ENCODE measurements at regions not wholly inside any gene's neighbourhood (a gene's known extent, or its start where the extent isn't known, plus 50 kb on each side); places are given as distances from the start of the nearest gene placed in this dataset.
"Not testable (repeated sequence)": the region's sequence is repeated elsewhere in the genome, so short reads cannot be mapped to it uniquely, and the experiment has no call there.

DNA sequence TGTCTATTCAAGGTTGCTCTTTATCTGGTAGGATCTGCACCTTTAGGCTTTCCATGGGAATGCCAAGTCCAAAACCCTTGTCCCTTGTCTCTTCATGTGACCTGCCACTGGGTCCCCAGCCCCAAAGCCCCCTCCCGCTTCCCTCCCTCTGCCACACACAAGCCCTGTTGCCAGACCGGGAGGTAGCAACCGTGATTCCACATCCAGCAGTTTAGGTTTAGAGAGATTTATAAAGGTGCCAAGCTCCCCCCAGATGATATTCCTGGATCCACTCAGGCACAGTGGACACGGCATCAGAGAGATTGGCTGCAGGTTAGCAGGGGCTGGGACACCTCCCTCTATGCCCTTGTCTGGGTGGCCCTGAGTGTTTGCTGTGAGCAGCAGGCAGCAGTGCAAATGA is 504.7 kb downstream of the CCDC171 start:
- no peak for DNase-seq

DNA sequence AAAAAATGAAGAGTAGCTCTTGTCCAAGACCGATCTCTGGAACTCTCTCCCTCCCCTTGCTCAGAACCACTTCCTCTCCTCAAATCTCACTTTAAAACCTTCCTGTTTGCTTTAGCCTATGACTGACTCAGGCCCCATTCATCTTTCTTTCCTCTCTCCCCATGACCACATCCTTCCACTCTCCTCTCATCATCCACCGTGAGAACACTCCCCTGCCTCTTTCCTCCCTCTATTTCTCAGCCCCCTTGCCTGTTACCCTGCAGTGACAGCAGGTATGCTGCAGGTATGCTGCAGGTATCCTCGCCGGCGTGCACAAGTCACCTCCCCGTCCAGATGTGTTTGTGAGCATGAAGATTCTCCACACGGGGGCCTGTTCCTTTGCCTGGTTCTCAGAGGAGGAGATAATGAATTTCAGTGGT is 505.3 kb downstream of the CCDC171 start:
- DNase-seq: no peak

DNA sequence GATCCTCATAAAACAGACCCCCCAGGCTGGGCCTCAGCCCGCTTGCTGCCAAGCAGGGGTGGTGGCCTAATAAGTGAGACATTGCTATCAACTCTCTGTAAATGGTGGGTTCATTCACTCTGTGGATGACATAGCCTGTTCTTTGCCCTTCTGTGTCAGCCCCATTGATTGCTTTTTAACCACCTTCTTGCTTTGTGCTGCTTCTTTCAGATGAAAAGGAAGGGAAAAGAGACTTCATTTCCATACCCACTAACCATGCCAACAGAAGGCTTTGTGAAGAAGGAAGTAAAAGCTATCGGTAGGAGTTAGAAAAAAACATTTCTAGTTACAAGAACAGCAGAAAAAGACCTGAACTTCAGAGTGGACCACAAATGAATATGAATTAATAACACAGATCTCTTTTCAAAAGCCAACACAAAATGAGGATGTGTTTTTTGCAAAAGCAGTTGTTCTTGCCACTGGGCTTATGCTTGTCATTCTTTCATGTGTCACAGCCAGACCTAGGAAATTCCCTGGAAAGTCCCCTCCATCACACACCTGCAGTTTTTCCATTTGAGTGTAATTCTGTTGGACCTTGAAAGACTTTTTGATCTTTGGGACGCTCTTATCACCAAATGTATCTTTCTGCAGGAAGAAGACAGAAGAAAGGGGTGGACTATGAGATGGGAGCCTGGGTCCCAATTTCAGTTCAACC is 507.7 kb downstream of the CCDC171 start:
- DNase-seq: no peak

GRCh38 chr9:16062542-16063240 is 509.8 kb downstream of the CCDC171 start:
- no peak for DNase-seq

DNA sequence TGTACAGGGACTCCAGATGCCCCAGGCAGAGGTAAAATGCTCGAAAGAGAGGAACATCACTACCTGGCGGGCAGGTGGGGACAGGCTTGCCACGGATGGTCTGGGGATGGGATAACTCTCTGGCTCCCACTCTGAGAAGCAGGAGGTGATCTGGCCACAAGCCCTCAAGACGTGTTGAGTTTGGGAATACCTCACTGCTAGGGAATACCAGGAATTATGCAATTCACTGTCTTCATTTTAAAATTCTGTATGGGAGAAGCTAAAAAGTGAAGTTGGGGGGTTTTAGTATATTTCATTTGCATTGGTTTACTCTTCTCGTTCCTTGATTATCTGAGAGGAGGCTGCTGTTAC is 510.4 kb downstream of the CCDC171 start:
- no peak for DNase-seq

DNA sequence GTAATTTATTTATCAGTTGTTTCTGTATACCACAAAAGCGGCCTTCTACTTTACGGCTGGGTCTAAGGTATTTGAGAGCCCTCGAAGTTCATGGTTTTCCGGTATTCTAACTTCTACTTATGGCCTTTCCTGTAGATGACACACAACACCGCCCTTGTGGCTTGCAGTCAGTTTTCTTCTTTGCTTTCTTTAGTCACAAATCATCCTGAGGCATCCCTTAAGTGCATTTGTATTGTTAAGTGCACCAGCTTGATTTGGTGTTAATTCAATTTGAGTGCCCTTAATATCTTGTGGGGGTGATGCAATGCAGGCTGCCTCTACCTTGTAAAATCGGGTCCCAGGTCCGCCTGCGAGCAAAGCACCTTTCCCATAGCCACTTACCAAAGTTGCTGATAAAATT is 511.9 kb downstream of the CCDC171 start:
- no peak for DNase-seq

DNA sequence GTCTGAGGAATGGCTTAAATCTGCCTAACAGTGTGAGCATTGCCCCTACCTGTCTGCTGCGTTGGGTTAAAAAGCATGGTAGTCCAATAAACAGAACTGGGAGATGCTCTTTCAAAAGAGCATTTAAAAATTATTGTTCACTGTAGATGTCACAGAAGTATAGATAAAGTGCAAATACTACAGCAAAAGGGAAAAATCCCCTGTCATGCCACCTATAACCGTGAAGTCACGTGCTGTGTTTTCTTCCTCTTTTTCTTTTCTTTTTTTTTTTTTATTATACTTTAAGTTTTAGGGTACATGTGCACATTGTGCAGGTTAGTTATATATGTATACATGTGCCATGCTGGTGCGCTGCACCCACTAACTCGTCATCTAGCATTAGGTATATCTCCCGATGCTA is 513.4 kb downstream of the CCDC171 start:
- DNase-seq: not testable (repeated sequence)

DNA sequence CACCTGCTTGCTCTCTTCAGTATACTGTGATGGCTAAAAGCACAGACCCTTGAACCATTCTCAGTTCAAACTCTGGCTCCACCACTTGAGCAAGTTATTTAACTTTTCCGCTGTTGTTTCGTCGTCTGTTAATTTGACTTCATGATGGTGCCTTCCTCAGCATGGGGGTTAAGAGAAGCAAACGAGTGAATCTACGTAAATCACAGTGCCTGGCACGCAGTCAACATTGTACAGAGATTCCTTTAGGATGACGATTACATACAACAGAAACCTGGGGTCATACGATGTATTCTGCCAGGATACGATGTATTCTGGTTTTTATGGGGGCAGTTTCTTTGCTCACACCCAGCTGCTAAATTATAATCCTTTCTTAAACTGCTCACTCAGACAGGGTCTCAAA is 515.6 kb downstream of the CCDC171 start:
- no peak for DNase-seq

GRCh38 chr9:16069249-16069648 is 516.4 kb downstream of the CCDC171 start:
- no peak for DNase-seq

GRCh38 chr9:16069671-16070454 is 517.0 kb downstream of the CCDC171 start:
- DNase-seq: no peak

- DNase-seq: no peak
Observed at GRCh38 chr9:16070455-16071145, 517.8 kb downstream of the CCDC171 start.

- DNase-seq: no peak
Observed at GRCh38 chr9:16071400-16071799, 518.6 kb downstream of the CCDC171 start.

DNA sequence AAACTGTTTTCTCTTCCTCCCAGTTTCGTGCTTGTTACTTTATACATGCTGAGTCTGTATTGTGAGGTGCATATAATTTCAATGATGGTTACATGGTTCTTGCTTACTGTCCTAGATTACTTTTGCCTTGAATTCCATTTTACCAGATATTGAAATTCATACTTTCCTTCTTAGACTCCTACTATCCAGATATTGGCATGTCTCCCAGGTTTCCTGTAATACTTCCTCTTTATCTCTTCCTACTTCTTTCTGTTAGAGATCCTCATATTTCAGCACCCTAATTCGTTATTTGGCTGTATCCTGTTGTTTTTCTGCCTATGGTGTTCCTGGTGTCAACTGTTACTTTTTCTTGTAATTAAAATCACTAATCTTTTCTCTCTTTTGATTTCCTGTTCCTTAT is 522.1 kb downstream of the CCDC171 start:
- DNase-seq: no peak

- no peak for DNase-seq
Observed at GRCh38 chr9:16075696-16076095, 522.9 kb downstream of the CCDC171 start.

DNA sequence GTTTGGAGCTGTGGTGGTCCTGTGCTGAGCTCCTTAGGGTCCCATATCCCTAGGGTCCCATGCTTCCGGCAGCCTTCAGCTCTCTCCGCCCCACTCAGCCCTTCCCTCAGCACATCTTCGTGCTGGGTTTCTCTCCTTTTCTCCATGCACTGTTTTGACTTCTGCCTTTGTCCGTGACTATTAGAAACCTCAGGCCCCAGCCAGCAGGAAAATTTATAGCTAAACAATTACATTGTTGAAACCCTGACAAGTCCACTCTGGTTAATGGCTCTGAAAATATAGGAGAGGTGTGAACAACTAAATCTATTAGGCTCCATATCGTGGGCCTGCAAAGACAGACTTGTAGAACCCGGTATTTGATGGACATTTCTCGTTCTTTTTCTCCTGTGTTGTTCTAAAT is 523.7 kb downstream of the CCDC171 start:
- no peak for DNase-seq

DNA sequence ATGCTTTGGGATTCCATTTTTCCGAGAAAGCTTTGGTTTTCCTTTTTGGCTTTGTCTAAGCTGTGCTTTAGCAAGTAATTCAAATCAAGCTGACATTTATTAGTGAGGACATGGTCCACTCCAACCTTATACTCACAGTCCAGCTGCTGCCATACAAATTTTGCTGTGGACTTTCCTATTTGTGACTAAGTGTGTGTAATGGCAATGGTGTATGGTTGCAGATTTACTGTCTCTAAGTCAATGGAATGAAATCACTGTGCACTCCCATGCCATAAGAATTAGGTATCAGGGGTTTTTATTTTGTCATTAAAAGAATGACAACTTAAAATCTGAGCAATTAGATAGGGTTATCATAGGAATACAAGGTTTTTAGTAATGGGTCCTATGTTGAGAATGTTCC is 530.0 kb downstream of the CCDC171 start:
- DNase-seq: no peak

GRCh38 chr9:16085167-16085726 is 532.4 kb downstream of the CCDC171 start:
- peak in 2 of 14 donors; percentile 19 to 68 for DNase-seq

- DNase-seq: no peak
Observed at GRCh38 chr9:16090907-16091629, 538.2 kb downstream of the CCDC171 start.

DNA sequence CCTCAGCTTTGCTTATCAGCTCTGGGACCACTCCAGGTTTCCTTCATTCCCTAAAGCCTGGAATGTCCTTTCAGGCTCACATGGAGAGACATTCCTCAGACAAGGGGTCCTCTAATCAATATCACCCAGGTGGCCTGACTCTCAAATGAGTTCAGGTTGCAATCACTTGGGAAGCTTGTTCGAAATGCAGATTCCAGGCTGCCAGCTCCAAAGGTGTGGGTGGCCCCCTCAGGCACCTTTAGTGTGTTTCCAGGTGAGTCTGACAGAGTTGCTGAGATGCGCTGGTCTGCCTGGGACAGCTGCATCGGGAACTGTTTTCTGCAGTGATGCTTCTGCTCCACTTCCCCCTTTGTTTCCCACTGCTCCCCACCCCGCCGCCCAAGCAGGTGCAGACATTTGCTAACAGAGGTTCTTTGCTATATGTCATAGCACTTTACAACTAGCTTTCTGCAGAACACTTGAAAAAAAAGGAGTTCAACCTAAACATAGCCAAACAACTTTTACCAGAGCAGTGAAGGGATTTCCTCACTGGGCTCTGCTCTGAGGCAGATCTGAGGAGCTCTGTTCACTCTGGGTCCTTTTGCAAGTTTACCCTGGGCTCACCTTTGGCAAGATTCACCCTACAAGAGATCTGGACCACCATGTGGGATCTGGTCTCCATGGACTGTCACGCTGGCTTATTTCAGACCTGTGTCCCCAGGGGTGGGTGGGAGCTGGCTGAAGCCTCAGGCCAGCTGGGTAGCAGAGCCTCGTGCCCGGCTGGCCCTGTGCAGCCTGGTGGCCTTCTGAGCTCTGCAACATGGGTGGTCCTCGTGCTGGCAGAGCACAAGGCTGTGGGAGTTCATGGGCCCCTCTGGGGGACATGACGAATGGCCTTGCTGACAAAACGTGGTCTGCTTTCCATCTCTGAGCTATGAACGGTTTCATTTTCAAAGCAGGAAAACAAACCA is 539.6 kb downstream of the CCDC171 start:
- DNase-seq: no peak

- no peak for DNase-seq
Observed at GRCh38 chr9:16098306-16098705, 545.5 kb downstream of the CCDC171 start.
